Stomach smooth muscle (tissue), 2 donors: ENCODE measurements at regions not wholly inside any gene's neighbourhood (a gene's known extent, or its start where the extent isn't known, plus 50 kb on each side); places are given as distances from the start of the nearest gene placed in this dataset.
"Not testable (repeated sequence)": the region's sequence is repeated elsewhere in the genome, so short reads cannot be mapped to it uniquely, and the experiment has no call there.

ENCODE experiments used
- H3K27ac ChIP-seq: one replicate; pipeline ENCODE4 v1.7.0; 2013; ENCODE audit warnings: mild to moderate bottlenecking, low read length, inconsistent platforms
- H3K27me3 ChIP-seq, 2 donors: one replicate each; pipeline ENCODE4 v1.7.0; 2013; ENCODE audit warnings: low read length in 2 of 2; ENCODE audit not compliant: insufficient read depth in 2 of 2, control insufficient read depth in 1 of 2
- H3K36me3 ChIP-seq, 2 donors: one replicate each; pipeline ENCODE4 v1.7.0; 2013; ENCODE audit warnings: low read length in 2 of 2; ENCODE audit not compliant: control insufficient read depth in 2 of 2, insufficient read depth in 2 of 2
- H3K4me1 ChIP-seq: one replicate; pipeline ENCODE4 v1.7.0; 2013; ENCODE audit warnings: low read length; ENCODE audit not compliant: control insufficient read depth, insufficient read depth
- H3K4me3 ChIP-seq, 2 donors: one replicate each; pipeline ENCODE4 v1.7.0; 2013; ENCODE audit warnings: low read length in 2 of 2
- H3K9ac ChIP-seq, 2 donors: one replicate each; pipeline ENCODE4 v1.7.0; 2013; ENCODE audit warnings: low read length in 2 of 2, mild to moderate bottlenecking in 1 of 2
- H3K9me3 ChIP-seq, 2 donors: one replicate each; pipeline ENCODE4 v1.7.0; 2013; ENCODE audit warnings: low read length in 2 of 2; ENCODE audit not compliant: control insufficient read depth in 2 of 2
- donor health status: healthy.
- donor health status: Pancreatic carcinoma.

GRCh38 chr5:102049517-102049916 lies 246.6 kb downstream of the SLCO4C1 start:
- Histone ChIP-seq H3K4me1 (no peaks in the 10 kb centered on the region), H3K27ac (no peak overlapping the region), H3K9ac (no peak overlapping the region), H3K4me3 (no peak overlapping the region), H3K36me3 (no peaks in the 10 kb centered on the region), H3K27me3 (no peaks in the 10 kb centered on the region), H3K9me3 (no peaks in the 10 kb centered on the region)

- H3K36me3 ChIP-seq, result no peaks in the 10 kb centered on the region
- H3K9me3 ChIP-seq, result no peaks in the 10 kb centered on the region
- H3K27ac ChIP-seq, result no peak overlapping the region
- no peak overlapping the region for H3K9ac ChIP-seq
- no peaks in the 10 kb centered on the region for H3K4me1 ChIP-seq
- H3K4me3 ChIP-seq, result no peak overlapping the region
- no peaks in the 10 kb centered on the region for H3K27me3 ChIP-seq
Observed at GRCh38 chr5:102048940-102049339, 247.1 kb downstream of the SLCO4C1 start.

- H3K9me3 ChIP-seq, H3K4me1 ChIP-seq, H3K27ac ChIP-seq, H3K36me3 ChIP-seq, H3K9ac ChIP-seq, H3K27me3 ChIP-seq, H3K4me3 ChIP-seq: not testable (repeated sequence)
Observed at GRCh38 chr5:102047073-102047472, 249.0 kb downstream of the SLCO4C1 start.

GRCh38 chr5:102040326-102040725 lies 255.8 kb downstream of the SLCO4C1 start:
- H3K36me3 ChIP-seq, result no peaks in the 10 kb centered on the region
- H3K9ac ChIP-seq, result no peak overlapping the region
- no peak overlapping the region for H3K27ac ChIP-seq
- H3K4me1 ChIP-seq, result no peaks in the 10 kb centered on the region
- no peak overlapping the region for H3K4me3 ChIP-seq
- H3K27me3 ChIP-seq, result no peaks in the 10 kb centered on the region
- no peaks in the 10 kb centered on the region for H3K9me3 ChIP-seq

- no peak overlapping the region for H3K4me3 ChIP-seq
- no peaks in the 10 kb centered on the region for H3K4me1 ChIP-seq
- H3K27me3 ChIP-seq, result no peaks in the 10 kb centered on the region
- H3K27ac ChIP-seq, result no peak overlapping the region
- H3K9me3 ChIP-seq, result no peaks in the 10 kb centered on the region
- H3K9ac ChIP-seq, result no peak overlapping the region
- H3K36me3 ChIP-seq, result no peaks in the 10 kb centered on the region
Observed at GRCh38 chr5:102036927-102037326, 259.2 kb downstream of the SLCO4C1 start.

- no peaks in the 10 kb centered on the region for H3K9me3 ChIP-seq
- H3K9ac ChIP-seq, result no peak overlapping the region
- no peak overlapping the region for H3K27ac ChIP-seq
- H3K4me1 ChIP-seq, result no peaks in the 10 kb centered on the region
- no peak overlapping the region for H3K4me3 ChIP-seq
- no peaks in the 10 kb centered on the region for H3K27me3 ChIP-seq
- H3K36me3 ChIP-seq, result no peaks in the 10 kb centered on the region
Observed at GRCh38 chr5:102031711-102032110, 264.4 kb downstream of the SLCO4C1 start.

- H3K36me3 ChIP-seq, result no peaks in the 10 kb centered on the region
- H3K9me3 ChIP-seq, result no peaks in the 10 kb centered on the region
- H3K9ac ChIP-seq, result no peak overlapping the region
- no peak overlapping the region for H3K4me3 ChIP-seq
- no peak overlapping the region for H3K27ac ChIP-seq
- no peaks in the 10 kb centered on the region for H3K27me3 ChIP-seq
- no peaks in the 10 kb centered on the region for H3K4me1 ChIP-seq
Observed at GRCh38 chr5:102018690-102019089, 277.4 kb downstream of the SLCO4C1 start.

GRCh38 chr5:102018279-102018678 lies 277.8 kb downstream of the SLCO4C1 start:
- H3K27me3 ChIP-seq, result no peaks in the 10 kb centered on the region
- H3K9ac ChIP-seq, result no peak overlapping the region
- H3K9me3 ChIP-seq, result no peaks in the 10 kb centered on the region
- no peak overlapping the region for H3K27ac ChIP-seq
- no peak overlapping the region for H3K4me3 ChIP-seq
- H3K4me1 ChIP-seq, result no peaks in the 10 kb centered on the region
- no peaks in the 10 kb centered on the region for H3K36me3 ChIP-seq

GRCh38 chr5:102014371-102014770 lies 281.7 kb downstream of the SLCO4C1 start:
- H3K9ac ChIP-seq, result no peak overlapping the region
- H3K4me3 ChIP-seq, result no peak overlapping the region
- no peaks in the 10 kb centered on the region for H3K36me3 ChIP-seq
- H3K27ac ChIP-seq, result no peak overlapping the region
- H3K4me1 ChIP-seq, result no peaks in the 10 kb centered on the region
- no peaks in the 10 kb centered on the region for H3K9me3 ChIP-seq
- H3K27me3 ChIP-seq, result no peaks in the 10 kb centered on the region

GRCh38 chr5:102010644-102011043 lies 285.4 kb downstream of the SLCO4C1 start:
- no peak overlapping the region for H3K4me3 ChIP-seq

GRCh38 chr5:101997235-101997634 lies 298.8 kb downstream of the SLCO4C1 start:
- H3K4me3 ChIP-seq, result no peak overlapping the region
- no peaks in the 10 kb centered on the region for H3K4me1 ChIP-seq
- no peak overlapping the region for H3K27ac ChIP-seq
- H3K27me3 ChIP-seq, result no peaks in the 10 kb centered on the region
- no peak overlapping the region for H3K9ac ChIP-seq
- no peaks in the 10 kb centered on the region for H3K9me3 ChIP-seq
- no peaks in the 10 kb centered on the region for H3K36me3 ChIP-seq

More at GRCh38 chr5:102010644-102011043, 285.4 kb downstream of the SLCO4C1 start:
- Histone ChIP-seq H3K9ac (no peak overlapping the region), H3K4me1 (no peaks in the 10 kb centered on the region), H3K9me3 (no peaks in the 10 kb centered on the region), H3K27me3 (no peaks in the 10 kb centered on the region), H3K36me3 (no peaks in the 10 kb centered on the region), H3K27ac (no peak overlapping the region)
